ENCODE measurements at regions not wholly inside any gene's neighbourhood (a gene's known extent, or its start where the extent isn't known, plus 50 kb on each side); places are given as distances from the start of the nearest gene placed in this dataset.

- DNase-seq (ENCODE audit: low read depth), result peak; percentile 72
Observed at GRCh38 chr4:15231265-15232091, 196.4 kb upstream of the C1QTNF7 start.

GRCh38 chr4:15232366-15233263 is 195.2 kb upstream of the C1QTNF7 start:
- peak; percentile 58 for DNase-seq (ENCODE audit: low read depth)

- DNase-seq (ENCODE audit: low read depth), result no peak
Observed at GRCh38 chr4:15233264-15233597, 194.6 kb upstream of the C1QTNF7 start.

GRCh38 chr4:15233626-15234025 is 194.2 kb upstream of the C1QTNF7 start:
- no peak for DNase-seq (ENCODE audit: low read depth)

GRCh38 chr4:15234116-15234855 is 193.5 kb upstream of the C1QTNF7 start:
- peak; percentile 91 for DNase-seq (ENCODE audit: low read depth)

DNA sequence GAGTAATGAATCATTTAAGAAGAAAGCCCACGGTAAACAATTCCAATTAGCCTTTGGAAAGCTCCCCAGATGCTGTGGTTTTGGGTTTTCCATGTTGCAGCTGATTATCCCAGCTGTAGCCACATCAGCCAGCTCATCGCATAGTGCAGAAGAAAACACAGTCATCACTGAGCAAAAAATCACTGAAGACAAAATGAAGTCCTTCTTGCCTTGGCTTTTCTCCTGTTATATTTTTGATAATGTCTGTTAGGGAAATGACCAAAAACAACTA is 193.0 kb upstream of the C1QTNF7 start:
- DNase-seq (ENCODE audit: low read depth), result peak; percentile 98

- DNase-seq (ENCODE audit: low read depth), result no peak
Observed at GRCh38 chr4:15235135-15235534, 192.7 kb upstream of the C1QTNF7 start.

- DNase-seq (ENCODE audit: low read depth), result no peak
Observed at GRCh38 chr4:15237648-15238230, 190.1 kb upstream of the C1QTNF7 start.

GRCh38 chr4:15238720-15239119 is 189.1 kb upstream of the C1QTNF7 start:
- peak; percentile 58 for DNase-seq (ENCODE audit: low read depth)

GRCh38 chr4:15239866-15240265 is 188.0 kb upstream of the C1QTNF7 start:
- peak; percentile 18 for DNase-seq (ENCODE audit: low read depth)

GRCh38 chr4:15240764-15241163 is 187.1 kb upstream of the C1QTNF7 start:
- DNase-seq (ENCODE audit: low read depth), result peak; percentile 88

GRCh38 chr4:15242021-15242420 is 185.8 kb upstream of the C1QTNF7 start:
- peak; percentile 24 for DNase-seq (ENCODE audit: low read depth)

- peak; percentile 14 for DNase-seq (ENCODE audit: low read depth)
Observed at GRCh38 chr4:15244354-15244753, 183.5 kb upstream of the C1QTNF7 start.

DNA sequence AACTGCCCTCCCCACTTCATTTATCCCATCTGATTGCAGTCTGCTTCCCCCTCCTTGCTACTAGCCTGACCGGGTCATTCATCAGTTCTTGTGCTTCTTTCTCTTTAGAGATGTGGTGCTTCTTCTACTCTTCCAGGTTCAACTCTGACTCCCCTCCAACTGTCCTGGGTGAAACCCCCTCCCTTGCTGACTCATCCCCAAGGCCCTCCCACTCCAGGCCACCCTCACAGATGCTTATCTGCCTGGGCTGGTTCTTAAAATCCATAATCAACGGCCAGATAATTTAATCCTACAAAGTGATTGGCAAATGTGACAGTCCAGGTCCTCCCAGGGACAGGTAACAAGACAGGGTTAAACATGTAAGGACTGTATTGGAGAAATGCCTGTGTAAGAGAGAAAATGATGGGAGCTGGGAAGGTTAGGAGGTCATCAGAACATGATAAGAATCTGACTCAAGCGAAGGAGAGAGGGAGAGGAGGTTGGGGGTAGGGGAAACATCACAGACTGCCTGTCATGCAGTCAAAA is 182.8 kb upstream of the C1QTNF7 start:
- no peak for DNase-seq (ENCODE audit: low read depth)

DNA sequence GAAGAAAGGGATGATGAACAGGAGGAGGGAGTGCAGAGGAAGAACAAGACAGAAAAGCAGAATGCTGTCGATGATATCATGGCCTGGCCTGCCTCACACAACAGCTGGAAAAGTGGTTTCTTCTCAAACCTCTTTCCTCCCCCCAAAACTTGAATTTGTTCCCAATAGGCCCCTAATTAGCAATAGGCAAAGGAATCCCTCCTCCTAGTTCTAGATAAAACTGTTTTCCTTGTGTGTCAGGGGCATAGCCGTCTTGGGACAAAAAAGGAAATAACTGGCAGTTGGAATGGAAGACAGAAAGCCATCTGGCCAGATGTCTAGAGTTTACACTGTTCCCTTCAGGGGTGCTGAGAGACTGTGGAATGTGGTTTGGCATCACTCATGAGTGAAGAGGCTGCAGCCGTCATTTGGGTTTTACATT is 177.8 kb upstream of the C1QTNF7 start:
- no peak for DNase-seq (ENCODE audit: low read depth)

DNA sequence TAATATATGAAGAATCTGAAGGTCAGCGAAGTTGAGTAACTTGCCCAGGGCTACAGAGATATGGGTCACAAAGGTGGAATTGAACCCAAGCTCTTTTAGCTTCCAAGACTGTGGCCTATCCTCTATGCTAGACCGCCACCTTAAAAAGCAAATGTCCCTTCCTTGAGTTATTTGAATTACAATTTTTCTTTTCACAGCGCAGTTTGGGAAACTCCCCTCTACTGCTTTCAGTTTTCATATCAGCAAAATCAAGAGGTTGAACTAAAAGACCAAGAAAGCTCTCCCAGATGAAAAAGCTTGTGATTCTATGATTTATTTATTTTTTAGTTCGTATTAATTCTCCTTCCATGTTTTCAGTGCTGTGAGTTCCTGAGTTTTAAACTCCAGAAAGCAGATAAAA is 174.5 kb upstream of the C1QTNF7 start:
- DNase-seq (ENCODE audit: low read depth), result no peak

GRCh38 chr4:15254236-15254880 is 173.5 kb upstream of the C1QTNF7 start:
- no peak for DNase-seq (ENCODE audit: low read depth)

DNA sequence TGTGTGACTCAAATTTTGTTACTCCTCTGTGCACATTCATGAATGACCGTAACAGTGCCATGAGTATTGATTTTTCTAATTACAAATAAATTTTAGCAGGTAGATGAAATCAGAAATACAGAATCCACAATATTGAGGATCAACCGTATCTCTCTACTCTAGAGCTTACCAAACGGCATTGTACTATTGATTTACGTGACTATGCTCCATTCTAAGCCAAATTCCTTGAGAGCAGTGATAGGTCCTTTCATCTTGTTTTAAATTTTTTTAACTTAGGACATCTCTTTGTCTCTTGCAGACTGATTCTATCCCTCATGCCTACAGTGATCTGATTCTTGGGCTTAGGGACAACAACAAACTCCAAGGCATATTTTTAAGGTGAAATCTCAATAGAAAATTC is 172.3 kb upstream of the C1QTNF7 start:
- no peak for DNase-seq (ENCODE audit: low read depth)

DNA sequence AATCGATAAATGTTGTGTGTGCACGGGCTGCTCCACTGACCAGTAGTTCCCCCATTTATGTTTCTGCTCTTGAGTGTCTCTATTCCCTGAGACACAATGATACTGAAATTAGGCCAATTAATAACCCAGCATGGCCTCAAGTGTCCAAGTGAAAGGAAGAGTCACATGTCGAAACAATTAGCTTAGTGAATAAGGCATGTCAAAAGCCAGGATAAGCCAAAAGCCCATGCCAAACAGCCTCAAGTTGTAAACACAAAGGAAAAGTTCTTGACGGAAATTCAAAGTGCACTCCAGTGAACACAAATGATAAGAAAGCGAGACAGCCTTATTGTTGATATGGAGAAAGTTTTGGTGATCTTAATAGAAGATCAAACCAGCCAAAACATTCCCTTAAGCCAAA is 167.1 kb upstream of the C1QTNF7 start:
- DNase-seq (ENCODE audit: low read depth), result no peak

DNA sequence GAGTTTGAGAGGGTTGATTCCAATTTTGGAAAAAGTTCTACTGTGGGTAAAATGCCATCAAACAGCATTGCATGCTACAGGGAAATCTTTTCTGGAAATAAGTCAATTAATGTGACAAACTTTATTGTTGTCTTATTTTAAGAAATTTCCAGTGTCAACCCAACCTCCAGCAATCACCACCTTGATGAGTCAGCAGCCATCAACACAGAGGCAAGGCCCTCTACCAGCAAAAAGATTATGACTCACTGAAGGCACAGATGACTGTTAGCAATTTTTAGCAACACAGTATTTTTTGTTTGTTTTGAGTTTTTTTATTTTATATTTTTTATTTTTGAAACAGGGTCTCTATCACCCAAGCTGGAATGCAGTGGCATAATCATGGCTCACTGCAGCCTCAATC is 165.4 kb upstream of the C1QTNF7 start:
- DNase-seq (ENCODE audit: low read depth), result no peak

GRCh38 chr4:15270201-15270600 is 157.6 kb upstream of the C1QTNF7 start:
- DNase-seq (ENCODE audit: low read depth), result peak; percentile 21

DNA sequence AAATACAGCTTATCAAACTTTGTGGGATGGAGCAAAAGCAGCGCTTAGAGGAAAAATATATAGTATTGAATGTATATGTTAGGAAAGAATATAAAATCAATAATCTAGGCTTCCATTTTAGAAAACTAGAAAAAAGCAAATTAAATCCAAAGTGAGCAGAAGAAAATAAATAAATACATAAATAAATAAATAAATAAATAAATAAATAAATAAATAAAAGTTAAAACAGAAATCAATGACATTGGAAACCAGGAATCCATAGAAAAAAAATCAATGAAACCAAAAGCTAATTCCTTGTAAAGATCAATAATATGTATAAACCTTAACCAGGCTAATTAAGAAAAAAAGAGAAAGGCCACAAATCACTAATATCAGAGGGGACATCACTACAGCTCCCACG is 141.8 kb upstream of the C1QTNF7 start:
- no peak for DNase-seq (ENCODE audit: low read depth)
